Large intestine (tissue), 3 donors: ENCODE measurements at regions not wholly inside any gene's neighbourhood (a gene's known extent, or its start where the extent isn't known, plus 50 kb on each side); places are given as distances from the start of the nearest gene placed in this dataset.

ENCODE experiments used
- DNase-seq, 2 donors: peaks; one replicate each; pipeline versions ENCODE4 v3.0.0 to v3.0.0-alpha.2; 2013
- H3K27ac ChIP-seq: one replicate; pipeline ENCODE4 v1.5.1; 2013; ENCODE audit warnings: low read length
- H3K27me3 ChIP-seq: 2 replicates; pipeline ENCODE4 v1.6.1; 2013; ENCODE audit warnings: low read length; ENCODE audit not compliant: control insufficient read depth, insufficient read depth
- H3K36me3 ChIP-seq: 2 replicates; pipeline ENCODE4 v1.6.1; 2013; ENCODE audit warnings: low read length; ENCODE audit not compliant: control insufficient read depth, insufficient read depth
- H3K4me1 ChIP-seq: one replicate; pipeline ENCODE4 v1.6.1; 2013; ENCODE audit warnings: low read length; ENCODE audit not compliant: control insufficient read depth, insufficient read depth
- H3K4me3 ChIP-seq: one replicate; pipeline ENCODE4 v1.5.1; 2013; ENCODE audit warnings: low read length
- H3K9me3 ChIP-seq: one replicate; pipeline ENCODE4 v1.6.1; 2013; ENCODE audit warnings: mild to moderate bottlenecking, low read depth, low read length, moderate library complexity; ENCODE audit not compliant: control insufficient read depth
- WGBS: methylation state at CpG from one replicate; pipeline ENCODE4 v1.1.5; 2013; ENCODE audit warnings: low lambda C conversion rate; ENCODE audit not compliant: insufficient coverage; 5-methylcytosine and 5-hydroxymethylcytosine counted together

- H3K9me3 ChIP-seq: no peaks in the 10 kb centered on the region
- no peak overlapping the region for H3K27ac ChIP-seq
- no peak overlapping the region for H3K4me3 ChIP-seq
- H3K36me3 ChIP-seq: no peaks in the 10 kb centered on the region
- no peaks in the 10 kb centered on the region for H3K4me1 ChIP-seq
- WGBS: 100% methylated on average over 1 of the region's 2 CpGs
- H3K27me3 ChIP-seq: no peaks in the 10 kb centered on the region
- no peak for DNase-seq
These were observed 162.6 kb downstream of the RTL3 start for GRCh38 chrX:78496483-78496882.

DNA sequence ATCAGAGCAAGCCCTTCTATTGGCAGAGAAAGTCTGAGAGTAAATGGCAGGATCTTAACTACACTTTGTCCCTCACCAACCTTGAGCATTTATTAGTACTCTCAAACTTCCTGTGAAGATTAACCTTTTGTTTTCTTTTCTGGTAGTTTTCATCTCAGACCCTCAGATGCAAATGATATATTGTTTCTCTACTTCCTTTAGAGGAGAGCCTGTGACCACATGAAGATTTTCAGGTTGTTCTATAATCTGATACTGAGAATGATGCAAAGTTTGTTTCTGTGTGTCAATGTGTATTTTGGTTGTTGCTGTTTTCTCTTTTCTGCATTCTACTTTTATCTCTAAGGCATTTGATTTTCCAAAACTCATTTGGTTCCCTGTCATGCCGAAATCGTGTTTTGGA is 165.8 kb upstream of the CYSLTR1 start:
- WGBS: 40% methylated on average over 1 of the region's 2 CpGs
- H3K36me3 ChIP-seq: no peaks in the 10 kb centered on the region
- no peaks in the 10 kb centered on the region for H3K9me3 ChIP-seq
- DNase-seq: no peak
- H3K4me3 ChIP-seq: no peak overlapping the region
- no peaks in the 10 kb centered on the region for H3K4me1 ChIP-seq
- no peaks in the 10 kb centered on the region for H3K27me3 ChIP-seq
- no peak overlapping the region for H3K27ac ChIP-seq

- H3K36me3 ChIP-seq: no peaks in the 10 kb centered on the region
- no peak overlapping the region for H3K4me3 ChIP-seq
- H3K4me1 ChIP-seq: no peaks in the 10 kb centered on the region
- no peaks in the 10 kb centered on the region for H3K9me3 ChIP-seq
- H3K27ac ChIP-seq: no peak overlapping the region
- no CpG with 5 or more reads among the region's 2 CpGs for WGBS
- H3K27me3 ChIP-seq: no peaks in the 10 kb centered on the region
- no peak for DNase-seq
These were observed 149.3 kb upstream of the CYSLTR1 start for GRCh38 chrX:78476701-78477100.

GRCh38 chrX:78456909-78457308 is 129.5 kb upstream of the CYSLTR1 start:
- no peak overlapping the region for H3K4me3 ChIP-seq
- H3K27me3 ChIP-seq: no peaks in the 10 kb centered on the region
- no peaks in the 10 kb centered on the region for H3K9me3 ChIP-seq
- no peaks in the 10 kb centered on the region for H3K36me3 ChIP-seq
- H3K27ac ChIP-seq: no peak overlapping the region
- no CpG with 5 or more reads among the region's 1 CpG for WGBS
- H3K4me1 ChIP-seq: no peaks in the 10 kb centered on the region
- DNase-seq: no peak

DNA sequence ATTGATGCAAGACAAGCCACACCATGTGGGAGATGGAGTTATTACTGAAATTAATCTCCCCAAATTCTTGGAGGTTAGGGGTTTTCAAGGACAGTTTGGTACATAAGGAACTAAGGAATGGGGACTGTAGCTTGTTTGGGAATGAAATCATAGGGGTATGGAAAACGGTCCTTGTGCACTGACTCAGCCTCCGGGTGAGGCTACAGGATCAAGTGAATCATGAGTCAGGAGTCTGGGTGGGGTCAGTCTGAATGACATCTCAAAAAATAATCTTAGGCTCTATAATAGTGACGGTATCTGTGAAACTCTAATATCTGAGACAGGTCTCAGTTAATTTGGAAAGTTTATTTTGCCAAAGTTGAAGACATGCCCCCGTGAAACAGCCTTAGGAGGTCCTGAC is 128.5 kb upstream of the CYSLTR1 start:
- H3K36me3 ChIP-seq: no peaks in the 10 kb centered on the region
- H3K27me3 ChIP-seq: no peaks in the 10 kb centered on the region
- DNase-seq: no peak
- no peak overlapping the region for H3K4me3 ChIP-seq
- H3K27ac ChIP-seq: no peak overlapping the region
- H3K4me1 ChIP-seq: no peaks in the 10 kb centered on the region
- WGBS: no CpG with 5 or more reads among the region's 4 CpGs
- no peaks in the 10 kb centered on the region for H3K9me3 ChIP-seq

DNA sequence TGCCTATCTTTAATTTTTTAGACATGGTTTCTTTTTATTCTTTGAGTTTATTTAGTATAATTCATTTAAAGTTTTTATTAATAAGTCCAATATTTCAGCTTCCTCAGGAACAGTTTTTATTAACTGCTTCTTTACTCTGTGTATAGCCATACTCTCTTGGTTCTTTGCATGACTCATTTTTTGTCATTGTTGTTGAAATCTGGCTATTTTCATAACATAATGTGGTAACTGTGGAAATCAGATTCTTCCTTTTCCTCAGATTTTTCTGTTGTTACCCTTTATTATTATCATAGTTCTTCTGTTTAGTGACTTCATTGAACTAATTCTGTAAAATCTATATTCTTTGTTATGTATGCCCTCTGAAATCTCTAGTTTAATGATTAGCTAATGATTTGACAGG is 124.9 kb upstream of the CYSLTR1 start:
- Histone ChIP-seq H3K4me1 (no peaks in the 10 kb centered on the region), H3K27ac (no peak overlapping the region), H3K4me3 (no peak overlapping the region), H3K27me3 (no peaks in the 10 kb centered on the region), H3K36me3 (no peaks in the 10 kb centered on the region), H3K9me3 (no peaks in the 10 kb centered on the region)
- no peak for DNase-seq

GRCh38 chrX:78437621-78438020 is 110.2 kb upstream of the CYSLTR1 start:
- Histone ChIP-seq H3K27ac (no peak overlapping the region), H3K4me3 (no peak overlapping the region), H3K9me3 (no peaks in the 10 kb centered on the region), H3K27me3 (no peaks in the 10 kb centered on the region), H3K36me3 (no peaks in the 10 kb centered on the region), H3K4me1 (no peaks in the 10 kb centered on the region)
- 60% methylated on average over 1 of the region's 2 CpGs for WGBS
- no peak for DNase-seq

GRCh38 chrX:78429172-78429571 is 101.8 kb upstream of the CYSLTR1 start:
- H3K4me1 ChIP-seq: no peaks in the 10 kb centered on the region
- H3K27me3 ChIP-seq: no peaks in the 10 kb centered on the region
- H3K27ac ChIP-seq: no peak overlapping the region
- 100% methylated on average over 2 of the region's 3 CpGs for WGBS
- no peaks in the 10 kb centered on the region for H3K9me3 ChIP-seq
- no peak for DNase-seq
- H3K4me3 ChIP-seq: no peak overlapping the region
- no peaks in the 10 kb centered on the region for H3K36me3 ChIP-seq

GRCh38 chrX:78388663-78389062 is 61.3 kb upstream of the CYSLTR1 start:
- Histone ChIP-seq H3K4me1 (no peaks in the 10 kb centered on the region), H3K27me3 (no peaks in the 10 kb centered on the region), H3K27ac (no peak overlapping the region), H3K36me3 (no peaks in the 10 kb centered on the region), H3K9me3 (no peaks in the 10 kb centered on the region), H3K4me3 (no peak overlapping the region)
- no CpG with 5 or more reads among the region's 2 CpGs for WGBS
- no peak for DNase-seq

DNA sequence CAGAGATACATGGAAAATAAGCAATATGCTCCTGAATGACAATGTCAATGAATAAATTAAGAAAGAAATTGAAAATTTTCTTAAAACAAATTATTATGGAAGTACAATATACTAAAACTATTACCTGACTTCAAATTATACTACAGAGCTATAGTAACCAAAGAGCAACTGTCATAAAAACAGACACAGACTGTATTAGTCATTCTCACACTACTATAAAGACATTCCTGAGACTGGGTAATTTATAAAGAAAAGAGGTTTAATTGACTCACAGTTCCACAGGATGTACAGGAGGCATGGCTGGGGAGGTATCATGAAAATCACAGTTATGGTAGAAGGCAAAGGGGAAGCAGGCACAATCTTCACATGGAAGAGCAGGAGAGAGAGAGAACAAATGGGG is 60.0 kb upstream of the CYSLTR1 start:
- no peak overlapping the region for H3K4me3 ChIP-seq
- DNase-seq: no peak

GRCh38 chrX:78384486-78384885 is 57.1 kb upstream of the CYSLTR1 start:
- no peaks in the 10 kb centered on the region for H3K4me1 ChIP-seq
- no peaks in the 10 kb centered on the region for H3K9me3 ChIP-seq
- no peak overlapping the region for H3K4me3 ChIP-seq
- no peak overlapping the region for H3K27ac ChIP-seq
- DNase-seq: no peak
- no peaks in the 10 kb centered on the region for H3K27me3 ChIP-seq
- H3K36me3 ChIP-seq: no peaks in the 10 kb centered on the region

More for the DNA sequence above, 60.0 kb upstream of the CYSLTR1 start:
- Histone ChIP-seq H3K9me3 (no peaks in the 10 kb centered on the region), H3K27me3 (no peaks in the 10 kb centered on the region), H3K36me3 (no peaks in the 10 kb centered on the region), H3K4me1 (no peaks in the 10 kb centered on the region), H3K27ac (no peak overlapping the region)
